Kidney (tissue), 13 donors: ENCODE measurements at regions not wholly inside any gene's neighbourhood (a gene's known extent, or its start where the extent isn't known, plus 50 kb on each side); places are given as distances from the start of the nearest gene placed in this dataset.

ENCODE experiments used
- DNase-seq, 5 donors: peaks; one replicate each; pipeline ENCODE4 v3.0.0-alpha.2; 2013 to 2020
- FAIRE-seq: peaks from 2 replicates; lab custom pipeline; 2012; peaks lifted over from hg19 to GRCh38; lab: Jason Lieb, UNC
- H3K27ac ChIP-seq, 2 donors: one replicate each; pipeline ENCODE4 v1.7.0; 2013; ENCODE audit warnings: low read depth in 2 of 2, low read length in 2 of 2, inconsistent platforms in 1 of 2
- H3K27me3 ChIP-seq: one replicate; pipeline ENCODE4 v1.7.1; 2013; ENCODE audit warnings: low read length, inconsistent platforms; ENCODE audit not compliant: control insufficient read depth, insufficient read depth
- H3K36me3 ChIP-seq, 3 donors: one replicate each; pipeline versions ENCODE4 v1.7.0 to v1.7.1; 2013; ENCODE audit warnings: low read length in 3 of 3, control low read depth in 1 of 3, inconsistent platforms in 1 of 3; ENCODE audit not compliant: insufficient read depth in 3 of 3, control insufficient read depth in 2 of 3
- H3K4me1 ChIP-seq, 3 donors: one replicate each; pipeline versions ENCODE4 v1.7.0 to v1.7.1; 2013; ENCODE audit warnings: low read length in 3 of 3, inconsistent platforms in 1 of 3, low read depth in 1 of 3; ENCODE audit not compliant: control insufficient read depth in 2 of 3, insufficient read depth in 2 of 3
- H3K4me3 ChIP-seq, 3 donors: one replicate each; pipeline versions ENCODE4 v1.7.0 to v1.8.1; 2013; ENCODE audit warnings: low read length in 3 of 3, control low read depth in 1 of 3, inconsistent platforms in 1 of 3
- H3K9ac ChIP-seq, 3 donors: one replicate each; pipeline versions ENCODE4 v1.7.0 to v1.7.1; 2013; ENCODE audit warnings: low read length in 3 of 3, control low read depth in 1 of 3, inconsistent platforms in 1 of 3
- H3K9me3 ChIP-seq, 3 donors: one replicate each; pipeline versions ENCODE4 v1.7.0 to v1.7.1; 2013; ENCODE audit warnings: low read length in 3 of 3, control low read depth in 1 of 3, inconsistent platforms in 1 of 3; ENCODE audit not compliant: control insufficient read depth in 2 of 3, insufficient read depth in 1 of 3
- intact Hi-C: fragments of 100-400 bp; cut with DNase I; formaldehyde crosslinking; loops from one replicate; pipeline ENCODE4 v1.11.1; 2022
- TF ChIP-seq, protein P1 (sequence below): IDR thresholded peaks from 3 replicates; pipeline ENCODE4 v1.5.1; 2012; ENCODE audit warnings: mild to moderate bottlenecking, moderate library complexity, borderline replicate concordance; ENCODE audit not compliant: insufficient read depth; ENCODE audit errors: extremely low read depth
- donor health status: control.
- donor health status: control.
- donor health status: control.
- donor health status: control.
- donor health status: control.
- donor health status: DM: yes; HTN: yes; CAD: no.
- donor health status: Normal renal cell carcinoma (clear cell type).

DNA sequence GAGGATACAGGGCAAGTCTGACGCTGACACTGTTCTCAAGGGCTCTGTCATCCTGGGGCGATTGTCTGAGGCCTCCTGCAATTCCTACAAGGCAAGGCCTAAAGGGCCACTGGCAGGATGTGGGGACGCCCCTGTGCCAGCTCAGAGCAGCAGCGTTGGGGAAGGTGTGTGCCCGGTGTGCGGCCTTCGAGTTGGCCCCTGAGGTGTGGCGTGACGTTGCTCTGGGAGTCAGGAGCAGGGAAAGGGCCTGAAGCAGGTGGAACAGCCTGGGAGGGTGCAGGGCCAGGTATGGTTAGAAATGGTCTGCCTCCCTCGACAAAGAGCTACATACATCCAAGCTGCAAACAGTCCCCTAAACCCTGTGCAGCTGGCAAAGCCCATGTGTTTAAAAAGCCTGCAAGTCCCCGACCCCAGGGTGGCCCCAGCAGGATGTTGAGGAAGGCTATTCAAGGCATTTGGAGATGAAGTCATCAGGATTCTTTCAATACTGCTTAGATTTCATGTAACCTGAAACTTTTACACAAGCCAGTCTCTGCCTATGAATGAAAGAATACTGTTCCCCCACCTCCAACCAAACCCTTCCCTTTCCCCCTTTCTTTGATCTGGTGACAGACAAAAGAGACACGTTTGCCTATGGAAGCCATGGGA is 142.5 kb upstream of the TNS3 start:
- no peaks in the 10 kb centered on the region for H3K9me3 ChIP-seq
- H3K27ac ChIP-seq = no peak overlapping the region
- intact Hi-C loops = no loop called here
- FAIRE-seq (no peak), DNase-seq (peak in 4 of 5 donors; percentile 71 to 88 (median 78))
- H3K4me1 ChIP-seq = peaks cover 3 to 19% (median 15%) of the 10 kb centered on the region in 3 donors
- no peak overlapping the region for H3K9ac ChIP-seq
- no peaks in the 10 kb centered on the region for H3K27me3 ChIP-seq
- no peak overlapping the region for H3K4me3 ChIP-seq
- TF ChIP-seq, protein P1, sequence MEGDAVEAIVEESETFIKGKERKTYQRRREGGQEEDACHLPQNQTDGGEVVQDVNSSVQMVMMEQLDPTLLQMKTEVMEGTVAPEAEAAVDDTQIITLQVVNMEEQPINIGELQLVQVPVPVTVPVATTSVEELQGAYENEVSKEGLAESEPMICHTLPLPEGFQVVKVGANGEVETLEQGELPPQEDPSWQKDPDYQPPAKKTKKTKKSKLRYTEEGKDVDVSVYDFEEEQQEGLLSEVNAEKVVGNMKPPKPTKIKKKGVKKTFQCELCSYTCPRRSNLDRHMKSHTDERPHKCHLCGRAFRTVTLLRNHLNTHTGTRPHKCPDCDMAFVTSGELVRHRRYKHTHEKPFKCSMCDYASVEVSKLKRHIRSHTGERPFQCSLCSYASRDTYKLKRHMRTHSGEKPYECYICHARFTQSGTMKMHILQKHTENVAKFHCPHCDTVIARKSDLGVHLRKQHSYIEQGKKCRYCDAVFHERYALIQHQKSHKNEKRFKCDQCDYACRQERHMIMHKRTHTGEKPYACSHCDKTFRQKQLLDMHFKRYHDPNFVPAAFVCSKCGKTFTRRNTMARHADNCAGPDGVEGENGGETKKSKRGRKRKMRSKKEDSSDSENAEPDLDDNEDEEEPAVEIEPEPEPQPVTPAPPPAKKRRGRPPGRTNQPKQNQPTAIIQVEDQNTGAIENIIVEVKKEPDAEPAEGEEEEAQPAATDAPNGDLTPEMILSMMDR = no peak
- no peaks in the 10 kb centered on the region for H3K36me3 ChIP-seq

DNA sequence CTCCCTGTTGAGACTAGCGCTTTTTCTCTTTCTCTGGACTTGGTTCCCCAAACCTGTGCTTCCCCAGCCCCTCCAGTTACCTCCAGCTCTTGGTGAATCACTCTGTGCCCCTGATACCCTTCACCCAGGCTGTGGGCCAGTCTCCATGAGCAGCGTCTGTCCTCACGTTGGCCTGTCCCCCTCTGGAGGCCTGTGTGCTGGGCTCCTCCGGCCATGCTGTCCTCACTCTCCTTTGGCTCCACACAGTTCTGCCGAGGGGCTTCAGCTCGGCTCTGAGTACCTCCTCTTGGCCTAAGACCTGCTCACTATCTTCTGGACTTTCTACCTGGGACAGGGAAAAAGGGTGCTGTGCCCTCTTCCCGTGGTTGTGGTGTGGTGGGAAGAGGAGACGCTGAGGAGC is 140.2 kb upstream of the TNS3 start:
- no peak for FAIRE-seq
- Histone ChIP-seq H3K9me3 (no peaks in the 10 kb centered on the region), H3K9ac (no peak overlapping the region), H3K27ac (no peak overlapping the region), H3K4me1 (peaks cover 3 to 19% (median 19%) of the 10 kb centered on the region in 3 donors), H3K36me3 (no peaks in the 10 kb centered on the region), H3K4me3 (no peak overlapping the region), H3K27me3 (no peaks in the 10 kb centered on the region)
- DNase-seq = no peak
- intact Hi-C loops = no loop called here
- TF ChIP-seq, protein P1 = no peak

DNA sequence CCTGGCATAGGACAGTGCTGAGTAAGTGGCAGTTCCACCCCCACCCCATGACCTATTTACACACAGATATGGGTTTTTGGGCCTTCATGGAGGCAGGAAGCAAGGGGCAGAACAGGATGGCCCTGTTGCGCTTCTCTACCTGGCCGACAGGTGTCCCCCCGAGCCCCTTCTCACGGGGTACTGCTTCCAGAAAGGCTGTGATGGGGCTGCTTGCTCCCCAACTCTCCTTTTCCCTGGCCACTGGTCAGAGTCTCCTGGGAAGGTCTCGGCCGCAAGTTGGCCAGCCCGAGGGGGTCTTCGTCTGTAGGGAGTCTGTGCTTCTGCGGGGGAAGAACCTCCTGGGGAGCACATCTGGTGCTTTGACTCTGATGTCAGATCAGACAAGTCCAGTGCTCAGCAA is 139.8 kb upstream of the TNS3 start:
- Histone ChIP-seq H3K4me3 (no peak overlapping the region), H3K27ac (no peak overlapping the region), H3K9me3 (no peaks in the 10 kb centered on the region), H3K36me3 (no peaks in the 10 kb centered on the region), H3K27me3 (no peaks in the 10 kb centered on the region), H3K9ac (no peak overlapping the region), H3K4me1 (peaks cover 3 to 19% (median 19%) of the 10 kb centered on the region in 3 donors)
- DNase-seq = no peak
- TF ChIP-seq, protein P1 = no peak
- intact Hi-C loops = no loop called here
- no peak for FAIRE-seq

DNA sequence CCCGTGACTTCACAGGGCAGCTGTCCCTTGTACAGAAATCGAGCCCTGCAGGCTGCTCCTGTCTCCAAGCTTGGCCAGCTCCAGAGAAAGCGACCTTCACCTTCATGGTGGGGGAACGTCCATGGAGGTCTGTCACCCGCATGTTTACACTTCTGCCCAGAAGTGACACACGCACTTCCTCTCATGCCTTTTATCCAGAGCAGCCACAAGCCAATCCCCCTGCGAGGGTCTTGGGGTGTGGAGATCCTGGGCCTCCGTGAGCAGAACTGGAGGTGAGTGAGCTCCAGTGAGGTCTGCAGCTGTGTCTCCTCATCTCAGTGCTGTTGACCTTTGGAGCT is 139.0 kb upstream of the TNS3 start:
- TF ChIP-seq, protein P1 = no peak
- DNase-seq (no peak), FAIRE-seq (no peak)
- H3K9ac ChIP-seq = no peak overlapping the region
- H3K27ac ChIP-seq = no peak overlapping the region
- H3K4me3 ChIP-seq = no peak overlapping the region
- intact Hi-C loops = no loop called here
- H3K36me3 ChIP-seq = no peaks in the 10 kb centered on the region
- H3K27me3 ChIP-seq = no peaks in the 10 kb centered on the region
- no peaks in the 10 kb centered on the region for H3K9me3 ChIP-seq
- peaks cover 3 to 16% (median 16%) of the 10 kb centered on the region in 3 donors for H3K4me1 ChIP-seq
